ENCODE measurements at regions not wholly inside any gene's neighbourhood (a gene's known extent, or its start where the extent isn't known, plus 50 kb on each side); places are given as distances from the start of the nearest gene placed in this dataset.

- TF ChIP-seq CTCF (IDR thresholded peaks at IDR 0.05; ENCODE audit: poor library complexity) (no peak), EZH2 (IDR thresholded peaks at IDR 0.05; ENCODE audit: borderline replicate concordance) (no peak), EZH2phosphoT487 (IDR thresholded peaks at IDR 0.05; ENCODE audit: low read depth, severe bottlenecking, unreplicated experiment) (no peak)
These were observed 203.5 kb downstream of the TAF11L14 start for GRCh38 chr5:17837757-17838156.
